CD4-positive, alpha-beta T cell (primary cell): ENCODE measurements at regions not wholly inside any gene's neighbourhood (a gene's known extent, or its start where the extent isn't known, plus 50 kb on each side); places are given as distances from the start of the nearest gene placed in this dataset.

ENCODE experiments used
- ATAC-seq: fragments of 200-7000 bp; cut with Tn5 transposase; one replicate; pipeline ENCODE4 v1.10.0; 2022; ENCODE audit warnings: mild to moderate bottlenecking; ENCODE audit not compliant: poor library complexity
- CTCF ChIA-PET: fragments of 350-600 bp; sonication (Branson Sonifier 250); formaldehyde crosslinking; loops from one replicate; lab custom pipeline; 2021; ENCODE audit warnings: antibody characterized with exemption, inconsistent platforms; lab: Charles Lee
- POLR2A ChIA-PET: fragments of 350-600 bp; sonication (Branson Sonifier 250); formaldehyde crosslinking; loops from one replicate; lab custom pipeline; 2021; ENCODE audit warnings: antibody characterized with exemption, inconsistent platforms; lab: Charles Lee
- DNase-seq, 14 experiments: peaks; one replicate each; pipeline ENCODE4 v3.0.0-alpha.2; 2013 to 2020; ENCODE audit warnings: mixed read lengths in 2 of 14
- H3K27ac ChIP-seq, 2 donors: one replicate each; pipeline versions ENCODE4 v1.5.1 to v1.7.0; 2013; ENCODE audit warnings: low read length in 2 of 2, low read depth in 1 of 2, mild to moderate bottlenecking in 1 of 2
- H3K27me3 ChIP-seq, 2 experiments: 1 replicate in 1 of 2; 2 replicates in 1 of 2; pipeline versions ENCODE4 v1.6.1 to v1.7.0; 2013; ENCODE audit warnings: low read length in 2 of 2, control low read depth in 1 of 2, mild to moderate bottlenecking in 1 of 2, moderate library complexity in 1 of 2; ENCODE audit not compliant: insufficient read depth in 2 of 2, control insufficient read depth in 1 of 2
- H3K36me3 ChIP-seq: one replicate; pipeline ENCODE4 v1.6.1; 2013; ENCODE audit warnings: low read length, control low read depth; ENCODE audit not compliant: insufficient read depth
- H3K4me1 ChIP-seq: one replicate; pipeline ENCODE4 v1.6.1; 2013; ENCODE audit warnings: low read length, control low read depth; ENCODE audit not compliant: insufficient read depth
- H3K4me3 ChIP-seq: one replicate; pipeline ENCODE4 v1.5.1; 2013; ENCODE audit warnings: mild to moderate bottlenecking, low read length, moderate library complexity
- H3K9me3 ChIP-seq, 2 experiments: 1 replicate in 1 of 2; 2 replicates in 1 of 2; pipeline versions ENCODE4 v1.6.1 to v1.7.0; 2013; ENCODE audit warnings: low read length in 2 of 2, mild to moderate bottlenecking in 2 of 2, control low read depth in 1 of 2, moderate library complexity in 1 of 2; ENCODE audit not compliant: control insufficient read depth in 1 of 2, insufficient read depth in 1 of 2
- H3K27ac Mint-ChIP-seq: one replicate; pipeline ENCODE4 v1.8.0; 2020; ENCODE audit warnings: mixed read lengths
- H3K27me3 Mint-ChIP-seq: one replicate; pipeline ENCODE4 v1.8.0; 2021; ENCODE audit warnings: mixed read lengths
- H3K36me3 Mint-ChIP-seq: one replicate; pipeline ENCODE4 v1.8.0; 2021; ENCODE audit warnings: low read depth, mixed read lengths
- H3K4me1 Mint-ChIP-seq: one replicate; pipeline ENCODE4 v1.8.0; 2021; ENCODE audit warnings: low read depth, mixed read lengths
- H3K4me3 Mint-ChIP-seq: one replicate; pipeline ENCODE4 v1.8.0; 2020; ENCODE audit warnings: mild to moderate bottlenecking, mixed read lengths
- H3K9me3 Mint-ChIP-seq: one replicate; pipeline ENCODE4 v1.8.0; 2020; ENCODE audit warnings: mixed read lengths
- CTCF ChIP-seq: fragments of 200-600 bp; IDR thresholded peaks from one replicate; pipeline ENCODE4 v1.8.0; 2022; ENCODE audit warnings: antibody characterized with exemption, mild to moderate bottlenecking
- intact Hi-C, 2 experiments: fragments of 100-400 bp; cut with DNase I in 1 of 2; cut with micrococcal nuclease in 1 of 2; formaldehyde crosslinking; loops; one replicate each; pipeline versions ENCODE4 v1.15.1 to v1.9.0; 2023 to 2025; cut with DNase I, micrococcal nuclease

- Mint-ChIP-seq H3K27ac (no peak overlapping the region), H3K9me3 (no peaks in the 10 kb centered on the region), H3K4me1 (no peaks in the 10 kb centered on the region), H3K36me3 (no peaks in the 10 kb centered on the region), H3K4me3 (no peak overlapping the region), H3K27me3 (peaks cover 12% of the 10 kb centered on the region)
- H3K4me1 ChIP-seq, result no peaks in the 10 kb centered on the region
- H3K27me3 ChIP-seq, result no peaks in the 10 kb centered on the region
- ChIA-PET POLR2A (no interaction called here), CTCF (no interaction called here)
- H3K36me3 ChIP-seq, result no peaks in the 10 kb centered on the region
- no peak overlapping the region for H3K27ac ChIP-seq
- intact Hi-C loops, result no loop called here
- DNase-seq (no peak), ATAC-seq (no peak)
- no peak overlapping the region for H3K4me3 ChIP-seq
- TF ChIP-seq CTCF, result no peak
- H3K9me3 ChIP-seq, result no peaks in the 10 kb centered on the region
Observed at GRCh38 chr9:79371948-79372555, 199.7 kb upstream of the TLE4 start.

- Mint-ChIP-seq H3K4me3 (no peak overlapping the region), H3K36me3 (no peaks in the 10 kb centered on the region), H3K27ac (no peak overlapping the region), H3K9me3 (peaks cover 2% of the 10 kb centered on the region), H3K4me1 (no peaks in the 10 kb centered on the region), H3K27me3 (peaks cover 12% of the 10 kb centered on the region)
- ChIA-PET POLR2A (interaction anchor here (0.6 kb wide), 1 partner anchor 264 kb away, joined by 3 read pairs; no protein-coding TSS in a partner anchor), CTCF (no interaction called here)
- Histone ChIP-seq H3K9me3 (no peaks in the 10 kb centered on the region), H3K4me3 (no peak overlapping the region), H3K4me1 (no peaks in the 10 kb centered on the region), H3K27ac (no peak overlapping the region), H3K36me3 (no peaks in the 10 kb centered on the region), H3K27me3 (no peaks in the 10 kb centered on the region)
- intact Hi-C loops, result no loop called here
- DNase-seq (no peak), ATAC-seq (no peak)
- TF ChIP-seq CTCF, result no peak
Observed at GRCh38 chr9:79377339-79377855, 194.4 kb upstream of the TLE4 start.

GRCh38 chr9:79378107-79378506, 193.7 kb upstream of the TLE4 start:
- H3K27ac Mint-ChIP-seq, result no peak overlapping the region
- Histone ChIP-seq H3K27ac (no peak overlapping the region), H3K9me3 (no peaks in the 10 kb centered on the region), H3K27me3 (no peaks in the 10 kb centered on the region), H3K4me3 (no peak overlapping the region), H3K4me1 (no peaks in the 10 kb centered on the region), H3K36me3 (no peaks in the 10 kb centered on the region)
- H3K36me3 Mint-ChIP-seq, result no peaks in the 10 kb centered on the region
- CTCF ChIA-PET, result no interaction called here
- DNase-seq (no peak), ATAC-seq (no peak)
- H3K9me3 Mint-ChIP-seq, result peaks cover 2% of the 10 kb centered on the region
- POLR2A ChIA-PET, result no interaction called here
- H3K4me3 Mint-ChIP-seq, result no peak overlapping the region
- H3K4me1 Mint-ChIP-seq, result no peaks in the 10 kb centered on the region
- no peak for TF ChIP-seq CTCF
- H3K27me3 Mint-ChIP-seq, result peaks cover 14% of the 10 kb centered on the region
- intact Hi-C loops, result no loop called here
